GM10266 (cell line): ENCODE measurements at regions not wholly inside any gene's neighbourhood (a gene's known extent, or its start where the extent isn't known, plus 50 kb on each side); places are given as distances from the start of the nearest gene placed in this dataset.
A peak's percentile ranks its signal among the peaks of the same experiment; 100 is the strongest.

Source experiments
- DNase-seq: peaks from one replicate; pipeline ENCODE4 v3.0.0; 2012; ENCODE audit errors: extremely low spot score
- TF ChIP-seq, protein P1 (sequence below): IDR thresholded peaks from 2 replicates; pipeline ENCODE4 v1.5.1; 2012; ENCODE audit warnings: mild to moderate bottlenecking, low read depth; ENCODE audit not compliant: control insufficient read depth, insufficient read depth; ENCODE audit errors: missing control alignments

DNA sequence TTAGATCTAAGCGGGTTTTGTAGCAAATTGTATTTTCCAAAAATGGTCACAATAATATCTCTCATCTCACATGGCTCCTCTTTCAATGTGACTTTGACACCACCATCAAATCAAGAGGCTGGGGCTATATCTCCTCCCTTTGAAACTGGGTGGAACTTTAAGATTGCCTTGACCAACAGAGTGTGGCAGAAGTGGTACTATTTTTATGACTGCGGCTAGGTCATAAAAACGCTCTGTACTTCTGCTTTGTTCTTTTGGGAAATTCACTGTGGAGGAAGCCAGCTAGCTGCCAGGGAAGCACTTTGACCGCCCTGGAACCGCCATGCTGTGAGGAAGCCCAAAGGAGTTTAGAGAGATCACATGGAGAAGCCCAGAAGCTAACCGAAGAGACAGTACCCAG, 50.7 kb upstream of the ACOT11 start:
- TF ChIP-seq, protein P1, sequence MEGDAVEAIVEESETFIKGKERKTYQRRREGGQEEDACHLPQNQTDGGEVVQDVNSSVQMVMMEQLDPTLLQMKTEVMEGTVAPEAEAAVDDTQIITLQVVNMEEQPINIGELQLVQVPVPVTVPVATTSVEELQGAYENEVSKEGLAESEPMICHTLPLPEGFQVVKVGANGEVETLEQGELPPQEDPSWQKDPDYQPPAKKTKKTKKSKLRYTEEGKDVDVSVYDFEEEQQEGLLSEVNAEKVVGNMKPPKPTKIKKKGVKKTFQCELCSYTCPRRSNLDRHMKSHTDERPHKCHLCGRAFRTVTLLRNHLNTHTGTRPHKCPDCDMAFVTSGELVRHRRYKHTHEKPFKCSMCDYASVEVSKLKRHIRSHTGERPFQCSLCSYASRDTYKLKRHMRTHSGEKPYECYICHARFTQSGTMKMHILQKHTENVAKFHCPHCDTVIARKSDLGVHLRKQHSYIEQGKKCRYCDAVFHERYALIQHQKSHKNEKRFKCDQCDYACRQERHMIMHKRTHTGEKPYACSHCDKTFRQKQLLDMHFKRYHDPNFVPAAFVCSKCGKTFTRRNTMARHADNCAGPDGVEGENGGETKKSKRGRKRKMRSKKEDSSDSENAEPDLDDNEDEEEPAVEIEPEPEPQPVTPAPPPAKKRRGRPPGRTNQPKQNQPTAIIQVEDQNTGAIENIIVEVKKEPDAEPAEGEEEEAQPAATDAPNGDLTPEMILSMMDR = no peak
- DNase-seq = no peak

GRCh38 chr1:54495954-54496353, 52.1 kb upstream of the ACOT11 start:
- DNase-seq = no peak
- TF ChIP-seq, protein P1 = no peak

DNA sequence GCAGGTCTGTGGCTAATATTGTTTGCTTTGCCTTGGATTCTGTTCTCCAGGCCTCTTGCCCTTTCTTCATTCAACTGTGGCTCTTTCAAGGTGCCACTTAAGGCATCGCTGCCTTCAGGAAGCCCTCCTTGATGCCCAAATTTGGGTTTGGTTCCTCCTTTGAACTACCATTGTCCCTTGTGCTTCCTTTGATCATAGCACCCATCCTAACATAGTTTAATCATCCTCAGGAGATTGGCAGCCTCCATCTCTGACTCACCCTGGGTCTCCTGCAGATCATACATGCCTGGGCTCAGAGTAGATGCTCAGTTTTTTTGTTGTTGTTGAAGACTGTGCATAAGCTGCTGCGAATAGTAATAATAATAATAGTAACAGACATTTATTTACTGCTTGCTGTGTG, 54.4 kb upstream of the ACOT11 start:
- no peak for DNase-seq
- TF ChIP-seq, protein P1 = no peak

GRCh38 chr1:54490361-54491248, 57.4 kb upstream of the ACOT11 start:
- DNase-seq = no peak
- TF ChIP-seq, protein P1 = no peak

DNA sequence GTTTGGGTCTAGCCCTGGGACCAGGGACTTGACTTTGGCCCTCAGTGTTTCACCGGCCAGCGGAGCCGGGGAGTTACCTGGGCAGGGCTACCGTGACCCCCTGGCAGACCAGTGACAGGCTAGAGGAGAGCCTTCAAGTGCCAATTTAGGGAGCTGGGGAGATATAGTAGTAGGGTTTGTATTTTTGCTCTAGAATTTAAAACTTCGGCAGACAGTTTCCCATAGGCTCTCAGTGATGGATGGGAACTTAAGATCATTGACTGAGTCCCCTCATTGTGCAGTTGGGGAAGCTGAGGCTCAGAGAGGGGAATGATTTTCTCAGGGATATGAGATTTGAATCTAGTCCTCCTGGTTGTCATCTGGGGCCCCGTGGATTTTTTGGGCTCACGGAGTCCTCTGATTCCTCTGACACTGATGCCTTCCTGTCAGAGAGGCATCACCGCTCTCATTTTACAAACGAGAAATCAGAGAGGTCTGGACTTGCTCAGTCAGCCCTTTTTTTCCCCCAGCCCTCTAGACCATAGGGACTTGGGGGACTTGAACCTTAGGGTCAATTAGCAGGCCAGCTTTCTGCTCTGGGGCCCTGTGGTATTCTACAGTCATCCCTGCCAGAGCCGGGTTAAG, 58.3 kb upstream of the ACOT11 start:
- DNase-seq = no peak
- TF ChIP-seq, protein P1 = no peak

DNA sequence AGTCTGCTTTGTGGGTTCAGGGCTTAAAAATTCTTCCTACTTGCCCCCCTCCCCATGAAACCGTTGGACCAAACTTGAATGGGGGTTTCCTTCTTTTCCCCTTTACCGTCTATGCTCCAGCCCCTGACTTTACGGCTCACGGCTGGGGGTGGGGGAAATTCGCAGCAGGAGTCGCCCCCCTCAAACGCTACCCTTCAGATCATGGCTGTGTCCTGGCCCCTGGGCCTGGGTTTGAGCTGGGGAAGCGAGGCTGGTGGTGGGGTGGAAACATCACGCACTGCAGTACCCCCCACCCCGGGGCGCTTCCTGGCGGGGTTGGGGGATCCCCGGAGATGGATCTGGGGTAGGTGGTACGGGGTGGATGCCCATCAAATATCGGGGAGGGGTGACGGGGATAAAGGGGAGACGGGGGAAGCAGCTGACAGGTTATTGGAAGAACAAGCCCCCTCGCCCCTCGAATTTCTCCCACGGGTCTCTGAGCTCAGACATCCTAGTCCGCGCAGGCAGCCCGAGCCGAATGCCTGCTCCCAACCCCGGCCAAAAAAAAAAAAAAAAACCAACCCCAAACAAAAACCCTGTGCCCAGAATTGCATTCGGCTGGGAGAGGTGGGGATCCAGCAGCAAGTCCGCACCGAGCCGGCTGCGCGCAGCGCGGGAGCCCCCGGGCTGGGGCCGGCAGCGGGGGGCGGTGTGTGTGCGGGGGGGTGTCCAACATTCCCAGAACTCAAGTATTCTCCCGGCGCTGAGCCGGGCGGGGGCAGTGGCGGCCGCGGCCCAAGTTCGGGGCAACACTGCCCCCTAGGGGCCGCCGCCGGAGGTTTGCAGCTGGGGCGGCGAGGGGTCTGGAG, 59.0 kb upstream of the ACOT11 start:
- peak; percentile 93 for DNase-seq
- TF ChIP-seq, protein P1 = peak; percentile 92
